GM12878 (cell line): ENCODE measurements at regions not wholly inside any gene's neighbourhood (a gene's known extent, or its start where the extent isn't known, plus 50 kb on each side); places are given as distances from the start of the nearest gene placed in this dataset.

Experiments
- BRCA1 ChIP-seq: IDR thresholded peaks from 2 replicates; pipeline ENCODE4 v1.6.1; 2011; ENCODE audit warnings: low read depth, low read length, improper control_type of control experiment
- CTCF ChIP-seq, 3 experiments: IDR thresholded peaks in 2 of 3; conservative IDR thresholded peaks in 1 of 3; 2 replicates each; pipeline ENCODE4 v1.5.1; 2011; ENCODE audit warnings: low read depth in 3 of 3, low read length in 3 of 3, mild to moderate bottlenecking in 3 of 3, control low read depth in 2 of 3, moderate library complexity in 2 of 3, inconsistent platforms in 1 of 3, mixed read lengths in 1 of 3; ENCODE audit not compliant: control insufficient read depth in 2 of 3, insufficient read depth in 1 of 3; ENCODE audit errors: extremely low read depth in 1 of 3
- EP300 ChIP-seq, 2 experiments: fragments of 150-350 bp in 1 of 2; IDR thresholded peaks; 2 replicates each; pipeline ENCODE4 v1.6.1; 2011 to 2012; ENCODE audit warnings: low read depth in 2 of 2, low read length in 2 of 2, borderline replicate concordance in 1 of 2, improper control_type of control experiment in 1 of 2, inconsistent platforms in 1 of 2; ENCODE audit not compliant: control insufficient read depth in 1 of 2
- HDGF ChIP-seq: fragments of 450-650 bp; IDR thresholded peaks from 2 replicates; pipeline ENCODE4 v1.6.1; 2016; ENCODE audit warnings: antibody characterized with exemption
- SMAD5 ChIP-seq: IDR thresholded peaks from 2 replicates; pipeline ENCODE4 v1.6.1; 2016; ENCODE audit warnings: antibody characterized with exemption, low read depth
- SPI1 ChIP-seq: IDR thresholded peaks from 2 replicates; pipeline ENCODE4 v1.6.1; 2011; ENCODE audit warnings: low read depth, mild to moderate bottlenecking, low read length, moderate library complexity, borderline replicate concordance; ENCODE audit not compliant: insufficient read depth
- SUZ12 ChIP-seq: fragments of 200-600 bp; sonication (generic); IDR thresholded peaks from one replicate; pipeline ENCODE4 v1.6.1; 2018; ENCODE audit warnings: antibody characterized with exemption, mild to moderate bottlenecking; ENCODE audit not compliant: unreplicated experiment

GRCh38 chr4:133775881-133776280, 425.7 kb downstream of the PABPC4L start:
- no peak for TF ChIP-seq EP300 (IDR thresholded peaks at IDR 0.05; ENCODE audit: borderline replicate concordance in 1 of 2, control insufficient read depth in 1 of 2, low read depth in 2 of 2, low read length in 2 of 2)
- no peak for TF ChIP-seq BRCA1
- TF ChIP-seq CTCF (IDR thresholded peaks at IDR 0.05 in 2 of 3, conservative IDR thresholded peaks at IDR 0.05 in 1 of 3; ENCODE audit: control insufficient read depth in 2 of 3, extremely low read depth in 1 of 3, insufficient read depth in 1 of 3, low read depth in 3 of 3, low read length in 3 of 3): no peak
- TF ChIP-seq SUZ12: no peak
- TF ChIP-seq SPI1: no peak
- no peak for TF ChIP-seq SMAD5
- no peak for TF ChIP-seq HDGF
